NT2/D1 (cell line): ENCODE measurements at regions not wholly inside any gene's neighbourhood (a gene's known extent, or its start where the extent isn't known, plus 50 kb on each side); places are given as distances from the start of the nearest gene placed in this dataset.

ENCODE experiments used
- SUZ12 ChIP-seq: IDR thresholded peaks from 2 replicates; pipeline ENCODE4 v1.6.1; 2011; ENCODE audit not compliant: insufficient read length, insufficient read depth; ENCODE audit errors: extremely low read depth
- ZNF274 ChIP-seq: IDR thresholded peaks from 2 replicates; pipeline ENCODE4 v1.6.1; 2011; ENCODE audit warnings: mild to moderate bottlenecking, low read depth, low read length

GRCh38 chr2:176477336-176477735 is 208.1 kb downstream of the MTX2 start:
- TF ChIP-seq SUZ12 (no peak), ZNF274 (no peak)
